ENCODE measurements at regions not wholly inside any gene's neighbourhood (a gene's known extent, or its start where the extent isn't known, plus 50 kb on each side); places are given as distances from the start of the nearest gene placed in this dataset.
"Not testable (repeated sequence)": the region's sequence is repeated elsewhere in the genome, so short reads cannot be mapped to it uniquely, and the experiment has no call there.

GRCh38 chr5:38780945-38781344 lies 64.9 kb upstream of the OSMR start:
- no peak for DNase-seq (ENCODE audit: low spot score)
- no peaks in the 10 kb centered on the region for H3K9me3 Mint-ChIP-seq
- peaks cover 3% of the 10 kb centered on the region for H3K27me3 Mint-ChIP-seq (ENCODE audit: low read depth)
- intact Hi-C loops (cut with micrococcal nuclease), result no loop called here
- no peak overlapping the region for H3K4me3 Mint-ChIP-seq (ENCODE audit: low read depth)
- no peaks in the 10 kb centered on the region for H3K36me3 Mint-ChIP-seq (ENCODE audit: low read depth)
- H3K4me1 Mint-ChIP-seq (ENCODE audit: low read depth), result no peaks in the 10 kb centered on the region
- H3K27ac Mint-ChIP-seq, result no peak overlapping the region

DNA sequence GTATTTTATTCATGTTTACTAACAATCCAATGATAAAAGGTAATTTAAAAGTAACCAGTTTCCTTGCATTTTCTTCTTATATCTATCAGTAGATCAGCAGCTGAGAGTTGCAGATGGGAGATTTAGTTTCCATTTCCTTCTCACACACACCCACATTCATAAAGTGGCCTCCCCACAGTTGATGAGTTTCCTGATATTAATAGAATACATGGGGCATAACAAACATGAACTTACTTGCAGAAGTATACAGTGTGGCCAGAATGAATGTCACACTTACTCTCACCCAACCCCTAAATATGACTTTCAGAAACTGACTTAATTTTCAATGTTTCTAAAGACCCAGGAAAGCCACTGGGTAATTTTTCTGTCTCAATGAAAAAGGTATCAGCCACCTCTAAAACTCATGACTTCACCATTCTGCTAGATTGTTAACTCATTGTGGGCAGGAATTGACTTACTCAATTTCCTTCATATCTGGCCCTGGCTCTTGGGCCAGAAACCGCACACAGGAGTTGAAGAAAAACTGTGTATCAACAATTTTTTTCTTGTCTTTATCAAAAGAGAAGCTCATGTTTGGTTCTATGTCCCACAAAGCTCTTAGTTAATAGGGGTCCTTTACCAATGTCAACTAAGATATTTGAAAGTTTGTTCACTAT lies 63.5 kb upstream of the OSMR start:
- no peaks in the 10 kb centered on the region for H3K4me1 Mint-ChIP-seq (ENCODE audit: low read depth)
- peaks cover 3% of the 10 kb centered on the region for H3K27me3 Mint-ChIP-seq (ENCODE audit: low read depth)
- no peak overlapping the region for H3K27ac Mint-ChIP-seq
- no peaks in the 10 kb centered on the region for H3K36me3 Mint-ChIP-seq (ENCODE audit: low read depth)
- intact Hi-C loops (cut with micrococcal nuclease), result no loop called here
- no peak for DNase-seq (ENCODE audit: low spot score)
- H3K4me3 Mint-ChIP-seq (ENCODE audit: low read depth), result no peak overlapping the region
- no peaks in the 10 kb centered on the region for H3K9me3 Mint-ChIP-seq

GRCh38 chr5:38783011-38783561 lies 62.7 kb upstream of the OSMR start:
- Mint-ChIP-seq H3K4me1 (ENCODE audit: low read depth) (no peaks in the 10 kb centered on the region), H3K4me3 (ENCODE audit: low read depth) (no peak overlapping the region), H3K27me3 (ENCODE audit: low read depth) (peaks cover 3% of the 10 kb centered on the region), H3K9me3 (no peaks in the 10 kb centered on the region), H3K27ac (no peak overlapping the region), H3K36me3 (ENCODE audit: low read depth) (no peaks in the 10 kb centered on the region)
- no peak for DNase-seq (ENCODE audit: low spot score)
- intact Hi-C loops (cut with micrococcal nuclease), result no loop called here

GRCh38 chr5:38789134-38789533 lies 56.7 kb upstream of the OSMR start:
- no peak for DNase-seq (ENCODE audit: low spot score)
- no peaks in the 10 kb centered on the region for H3K36me3 Mint-ChIP-seq (ENCODE audit: low read depth)
- H3K27me3 Mint-ChIP-seq (ENCODE audit: low read depth), result peaks cover 9% of the 10 kb centered on the region
- H3K4me1 Mint-ChIP-seq (ENCODE audit: low read depth), result no peaks in the 10 kb centered on the region
- no peak overlapping the region for H3K27ac Mint-ChIP-seq
- intact Hi-C loops (cut with micrococcal nuclease), result no loop called here
- H3K4me3 Mint-ChIP-seq (ENCODE audit: low read depth), result no peak overlapping the region
- H3K9me3 Mint-ChIP-seq, result no peaks in the 10 kb centered on the region

- intact Hi-C loops (cut with micrococcal nuclease), result no loop called here
- Mint-ChIP-seq H3K4me1 (ENCODE audit: low read depth) (no peaks in the 10 kb centered on the region), H3K9me3 (no peaks in the 10 kb centered on the region), H3K4me3 (ENCODE audit: low read depth) (no peak overlapping the region), H3K27ac (no peak overlapping the region), H3K36me3 (ENCODE audit: low read depth) (no peaks in the 10 kb centered on the region), H3K27me3 (ENCODE audit: low read depth) (peaks cover 10% of the 10 kb centered on the region)
- no peak for DNase-seq (ENCODE audit: low spot score)
Observed at GRCh38 chr5:38789777-38790176, 56.0 kb upstream of the OSMR start.

- no peak for DNase-seq (ENCODE audit: low spot score)
Observed at GRCh38 chr5:38790268-38790667, 55.5 kb upstream of the OSMR start.

DNA sequence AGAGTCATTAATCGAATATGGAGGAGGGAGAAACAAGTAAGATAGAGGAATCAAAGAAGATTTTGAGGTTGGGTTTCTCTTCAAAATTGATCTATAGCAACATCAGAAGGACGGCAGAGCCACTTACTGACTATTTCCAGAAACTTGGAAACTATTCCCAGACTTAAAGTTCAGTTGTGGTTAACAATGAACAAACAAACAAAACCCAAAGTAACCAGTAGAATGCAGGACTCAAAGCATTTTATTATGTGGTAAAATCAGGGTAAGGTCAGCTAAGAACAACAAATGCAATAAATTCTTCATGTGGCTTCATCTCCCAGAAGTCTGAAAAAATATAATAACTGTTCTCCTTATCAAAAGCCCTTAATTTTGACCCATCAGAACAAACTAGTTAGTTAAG lies 54.9 kb upstream of the OSMR start:
- Mint-ChIP-seq H3K4me1 (ENCODE audit: low read depth) (no peaks in the 10 kb centered on the region), H3K4me3 (ENCODE audit: low read depth) (no peak overlapping the region), H3K27me3 (ENCODE audit: low read depth) (peaks cover 11% of the 10 kb centered on the region), H3K27ac (no peak overlapping the region), H3K36me3 (ENCODE audit: low read depth) (no peaks in the 10 kb centered on the region), H3K9me3 (no peaks in the 10 kb centered on the region)
- intact Hi-C loops (cut with micrococcal nuclease), result no loop called here
- DNase-seq (ENCODE audit: low spot score), result no peak

More at GRCh38 chr5:38790268-38790667, 55.5 kb upstream of the OSMR start:
- H3K4me3 Mint-ChIP-seq (ENCODE audit: low read depth), result no peak overlapping the region
- H3K27ac Mint-ChIP-seq, result no peak overlapping the region
- no peaks in the 10 kb centered on the region for H3K9me3 Mint-ChIP-seq
- H3K27me3 Mint-ChIP-seq (ENCODE audit: low read depth), result peaks cover 11% of the 10 kb centered on the region
- no peaks in the 10 kb centered on the region for H3K4me1 Mint-ChIP-seq (ENCODE audit: low read depth)
- no peaks in the 10 kb centered on the region for H3K36me3 Mint-ChIP-seq (ENCODE audit: low read depth)
- intact Hi-C loops (cut with micrococcal nuclease), result no loop called here

GRCh38 chr5:38793099-38793498 lies 52.7 kb upstream of the OSMR start:
- H3K4me3 Mint-ChIP-seq (ENCODE audit: low read depth), result no peak overlapping the region
- peaks cover 11% of the 10 kb centered on the region for H3K27me3 Mint-ChIP-seq (ENCODE audit: low read depth)

GRCh38 chr5:38794037-38794436 lies 51.8 kb upstream of the OSMR start:
- H3K4me1 Mint-ChIP-seq (ENCODE audit: low read depth); H3K9me3 Mint-ChIP-seq; intact Hi-C loops (cut with micrococcal nuclease); H3K27ac Mint-ChIP-seq; H3K4me3 Mint-ChIP-seq (ENCODE audit: low read depth); H3K36me3 Mint-ChIP-seq (ENCODE audit: low read depth); DNase-seq (ENCODE audit: low spot score): not testable (repeated sequence)
- peaks cover 11% of the 10 kb centered on the region for H3K27me3 Mint-ChIP-seq (ENCODE audit: low read depth)

More at GRCh38 chr5:38793099-38793498, 52.7 kb upstream of the OSMR start:
- Mint-ChIP-seq H3K27ac (no peak overlapping the region), H3K36me3 (ENCODE audit: low read depth) (no peaks in the 10 kb centered on the region), H3K4me1 (ENCODE audit: low read depth) (no peaks in the 10 kb centered on the region), H3K9me3 (no peaks in the 10 kb centered on the region)
- intact Hi-C loops (cut with micrococcal nuclease), result no loop called here
- no peak for DNase-seq (ENCODE audit: low spot score)

- no peak for DNase-seq (ENCODE audit: low spot score)
- Mint-ChIP-seq H3K36me3 (ENCODE audit: low read depth) (no peaks in the 10 kb centered on the region), H3K27me3 (ENCODE audit: low read depth) (peaks cover 11% of the 10 kb centered on the region), H3K27ac (no peak overlapping the region), H3K9me3 (no peaks in the 10 kb centered on the region), H3K4me3 (ENCODE audit: low read depth) (no peak overlapping the region), H3K4me1 (ENCODE audit: low read depth) (no peaks in the 10 kb centered on the region)
- intact Hi-C loops (cut with micrococcal nuclease), result no loop called here
Observed at GRCh38 chr5:38794986-38795385, 50.8 kb upstream of the OSMR start.

GRCh38 chr5:38795986-38796741 lies 49.6 kb upstream of the OSMR start:
- DNase-seq (ENCODE audit: low spot score), result no peak
- Mint-ChIP-seq H3K27ac (no peak overlapping the region), H3K4me3 (ENCODE audit: low read depth) (no peak overlapping the region), H3K36me3 (ENCODE audit: low read depth) (no peaks in the 10 kb centered on the region), H3K4me1 (ENCODE audit: low read depth) (no peaks in the 10 kb centered on the region), H3K9me3 (no peaks in the 10 kb centered on the region), H3K27me3 (ENCODE audit: low read depth) (peaks cover 11% of the 10 kb centered on the region)
- intact Hi-C loops (cut with micrococcal nuclease), result no loop called here
